Ishikawa (cell line): ENCODE measurements at regions not wholly inside any gene's neighbourhood (a gene's known extent, or its start where the extent isn't known, plus 50 kb on each side); places are given as distances from the start of the nearest gene placed in this dataset.

ENCODE experiments used
- EP300 ChIP-seq: IDR thresholded peaks from 2 replicates; pipeline ENCODE4 v1.6.1; 2012; ENCODE audit warnings: borderline replicate concordance
- RAD21 ChIP-seq: IDR thresholded peaks from 2 replicates; pipeline ENCODE4 v1.6.1; 2012; ENCODE audit warnings: low read depth
- TEAD4 ChIP-seq: IDR thresholded peaks from 2 replicates; pipeline ENCODE4 v1.6.1; 2012
- YY1 ChIP-seq: IDR thresholded peaks from 2 replicates; pipeline ENCODE4 v1.6.1; 2012; ENCODE audit warnings: low read depth

DNA sequence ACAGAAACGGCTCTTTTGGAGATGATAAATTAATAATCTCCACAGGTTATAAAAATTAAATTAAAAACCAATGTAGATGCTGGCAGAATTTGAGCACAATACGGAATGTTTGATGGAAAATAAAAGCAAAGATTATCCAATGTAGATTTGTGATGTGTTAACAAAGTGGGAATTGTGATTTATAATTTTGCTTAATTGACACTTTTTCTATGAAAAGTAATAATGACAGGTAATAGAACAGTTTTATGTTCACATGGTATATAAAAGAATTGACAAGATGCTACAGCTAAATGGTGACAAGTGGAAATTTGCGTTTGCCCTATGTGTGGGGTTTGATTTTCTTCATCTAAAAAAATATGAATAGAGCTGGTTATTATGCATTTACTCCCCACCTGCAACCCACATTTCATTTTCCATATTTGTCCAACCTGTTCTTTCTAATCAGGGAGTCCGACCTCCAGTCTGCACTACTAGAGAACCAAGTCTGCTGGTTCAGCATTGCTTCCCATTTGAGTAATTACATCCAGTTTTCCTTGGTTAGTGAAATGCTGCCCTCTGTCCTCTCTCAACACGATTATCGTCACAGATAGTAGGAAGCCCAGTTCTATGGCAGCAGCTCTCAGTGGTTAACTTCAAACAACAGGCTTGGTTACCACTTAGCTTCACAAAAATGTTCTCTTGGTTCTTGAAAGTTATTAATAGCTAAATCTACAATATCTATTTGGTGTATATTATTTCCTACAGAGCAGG lies 61.4 kb upstream of the SLITRK1 start:
- TF ChIP-seq RAD21 (peak; percentile 19; the same call in 1 of the 2 replicates), EP300 (no peak), TEAD4 (no peak), YY1 (no peak)
